Right lobe of liver (tissue), 4 donors: ENCODE measurements at regions not wholly inside any gene's neighbourhood (a gene's known extent, or its start where the extent isn't known, plus 50 kb on each side); places are given as distances from the start of the nearest gene placed in this dataset.

Experiments used
- CTCF ChIP-seq, 4 donors: fragments of 200-600 bp in 3 of 4; fragments of 450-650 bp in 1 of 4; IDR thresholded peaks; one replicate each; pipeline versions ENCODE4 v1.5.1 to v1.8.0; 2016 to 2022; ENCODE audit warnings: antibody characterized with exemption in 4 of 4, mild to moderate bottlenecking in 2 of 4
- POLR2A ChIP-seq: fragments of 450-650 bp; IDR thresholded peaks from one replicate; pipeline ENCODE4 v1.6.1; 2017; ENCODE audit warnings: antibody characterized with exemption, mild to moderate bottlenecking
- donor health status: DM: no; HTN: no; CAD: no.
- donor health status: DM: no; HTN: no; CAD: no.
- donor health status: DM: no; HTN: yes; CAD: no.

- TF ChIP-seq CTCF (IDR thresholded peaks at IDR 0.05) = no peak
- no peak for TF ChIP-seq POLR2A
Observed at GRCh38 chr5:114700823-114701222, 339.0 kb downstream of the KCNN2 start.
